Stimulated activated CD4-positive, alpha-beta T cell treated with anti-CD3 and anti-CD28 coated beads, Interleukin-4, amount 100 ng/mL, for 1 hour (primary cell): ENCODE measurements at regions not wholly inside any gene's neighbourhood (a gene's known extent, or its start where the extent isn't known, plus 50 kb on each side); places are given as distances from the start of the nearest gene placed in this dataset.

Experiments
- DNase-seq: peaks from one replicate; pipeline ENCODE4 v3.0.0-alpha.2; 2020

- no peak for DNase-seq
These were observed 50.9 kb upstream of the GJA5 start for GRCh38 chr1:147811273-147811672.

DNA sequence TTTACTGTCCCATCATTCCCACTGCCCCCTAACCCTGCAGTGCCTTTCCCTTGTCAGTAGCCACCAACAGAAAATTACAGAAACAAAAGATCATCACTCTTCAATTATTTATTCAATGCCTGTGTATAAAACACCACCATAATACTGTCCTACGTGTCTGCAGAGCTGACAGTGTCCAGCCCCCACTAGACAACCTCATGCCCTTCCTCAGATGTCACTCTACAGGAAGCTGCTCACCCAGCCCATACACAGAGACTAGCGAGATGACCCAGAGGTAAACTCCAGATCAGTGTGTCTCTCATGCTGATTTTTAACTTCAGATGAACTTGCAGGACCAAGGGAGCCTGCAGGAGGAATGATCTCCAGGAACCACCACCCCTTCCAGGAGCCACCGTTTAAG lies 51.3 kb upstream of the GJA5 start:
- no peak for DNase-seq

- no peak for DNase-seq
These were observed 52.4 kb upstream of the GJA5 start for GRCh38 chr1:147812799-147813198.

- DNase-seq, result no peak
These were observed 55.1 kb upstream of the GJA5 start for GRCh38 chr1:147815503-147815902.

DNA sequence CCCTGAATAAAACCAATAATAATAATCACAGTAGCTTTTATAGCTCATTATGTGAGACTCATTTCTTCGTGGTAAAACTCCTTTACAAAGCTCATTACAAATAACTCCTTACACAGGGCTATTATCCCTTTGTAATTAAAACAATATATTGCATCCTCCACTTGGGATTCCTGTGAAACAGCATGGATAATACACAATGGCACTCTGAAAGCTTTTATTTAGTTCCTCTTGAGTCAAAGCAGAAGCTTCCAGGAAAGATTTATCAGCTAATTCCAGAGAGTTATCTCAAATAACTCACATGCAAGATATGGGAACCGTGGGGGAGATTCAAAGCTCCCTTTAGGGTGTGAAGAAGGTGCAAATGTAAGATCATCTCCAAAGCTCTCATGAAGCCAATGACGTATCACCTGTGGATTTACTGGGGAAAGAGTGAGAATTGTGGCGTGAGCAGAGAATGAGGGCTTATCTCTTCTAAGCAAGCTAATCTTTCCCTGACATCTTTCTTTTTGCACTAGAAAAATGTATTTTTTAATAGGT lies 60.4 kb upstream of the GJA5 start:
- DNase-seq, result no peak

DNA sequence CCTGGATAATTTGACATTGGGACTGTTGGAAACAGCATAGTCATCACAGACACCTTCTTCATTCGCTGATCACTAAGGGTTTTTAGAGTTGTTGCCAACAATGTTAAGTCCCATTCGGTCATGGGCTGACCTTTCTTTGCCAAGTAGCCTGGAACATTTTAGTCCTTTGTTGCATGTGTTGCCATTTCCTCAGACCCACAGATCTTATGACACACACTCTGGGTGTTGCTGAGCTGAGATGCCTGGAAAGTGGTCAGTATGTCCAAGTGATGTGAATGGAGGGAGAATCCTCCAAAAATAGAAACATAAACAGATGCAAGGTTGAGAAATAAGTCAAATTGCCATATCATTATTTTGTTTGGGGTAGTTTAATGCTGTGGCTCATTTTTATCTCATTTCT lies 61.5 kb upstream of the GJA5 start:
- no peak for DNase-seq

GRCh38 chr1:147822292-147822691 lies 61.9 kb upstream of the GJA5 start:
- no peak for DNase-seq

DNA sequence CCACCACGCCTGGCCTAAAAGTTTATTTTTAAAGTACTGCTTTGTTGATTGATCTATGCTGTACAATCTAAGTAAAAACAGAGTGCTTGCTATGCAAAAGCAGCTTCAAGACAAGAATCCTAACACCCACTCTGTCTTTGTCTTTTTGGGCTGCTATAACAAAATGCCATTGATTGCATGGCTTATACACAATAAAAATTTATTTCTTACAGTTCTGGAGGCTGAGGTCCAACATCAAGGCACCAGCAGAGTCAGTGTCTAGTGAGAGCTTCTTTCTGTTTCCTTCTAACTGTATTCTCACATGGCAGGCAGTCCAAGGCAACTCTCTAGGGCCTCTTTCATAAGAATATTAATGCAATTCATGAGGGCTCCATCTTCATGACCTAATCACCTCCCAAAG lies 63.6 kb upstream of the GJA5 start:
- no peak for DNase-seq

DNA sequence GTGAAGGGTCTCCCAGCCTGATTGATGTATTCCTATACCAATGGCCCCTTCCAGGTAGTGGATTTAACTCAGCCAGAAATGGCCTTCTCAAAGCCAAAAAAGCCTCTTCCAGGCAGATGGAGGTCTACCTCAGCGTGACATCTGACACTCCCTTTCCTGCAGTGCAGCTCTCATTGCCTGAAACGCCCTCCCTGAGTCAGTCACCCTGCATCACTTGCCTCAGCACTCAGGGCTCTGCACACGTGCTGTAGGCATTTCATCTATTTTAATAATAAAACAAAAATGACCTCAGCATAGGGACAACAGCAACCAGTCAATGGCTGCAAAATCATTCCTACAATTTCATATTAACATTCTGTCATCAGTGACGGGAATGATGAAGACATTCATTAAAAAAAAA lies 64.4 kb upstream of the GJA5 start:
- DNase-seq, result no peak

DNA sequence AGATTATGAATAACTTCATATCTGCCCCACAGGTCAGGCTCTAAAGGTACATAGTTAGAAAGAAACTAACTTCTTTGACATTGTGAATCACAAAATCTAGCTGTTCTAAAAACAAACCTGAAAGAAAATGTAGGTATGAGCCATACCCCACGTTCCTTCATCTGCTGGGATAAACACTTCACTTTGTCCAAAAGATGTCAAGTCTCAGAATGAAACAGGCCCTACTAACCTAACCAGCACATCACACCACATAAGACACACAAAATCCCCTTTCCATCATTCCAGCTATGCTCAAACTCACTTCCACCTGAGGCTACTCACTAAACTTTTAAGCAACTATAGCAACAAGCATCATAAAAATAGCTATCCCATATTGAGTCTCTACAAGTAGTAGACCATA lies 65.2 kb upstream of the GJA5 start:
- no peak for DNase-seq

DNA sequence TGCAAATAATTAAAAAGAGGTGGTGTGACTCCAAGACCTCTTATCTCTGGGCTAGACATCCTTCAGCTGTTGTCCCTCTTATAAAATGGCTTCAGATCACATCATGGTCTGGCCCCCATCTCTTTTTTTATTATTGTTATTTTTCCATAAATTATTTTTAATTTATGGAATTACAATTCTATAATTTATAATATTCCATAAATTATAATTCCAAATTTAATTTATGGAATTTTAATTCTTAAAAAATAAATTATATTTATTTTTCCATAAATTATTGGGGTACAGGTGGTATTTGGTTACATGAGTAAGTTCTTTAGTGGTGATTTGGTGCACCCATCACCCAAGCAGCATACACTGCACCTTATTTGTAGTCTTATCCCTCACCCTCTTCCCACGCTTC lies 65.9 kb upstream of the GJA5 start:
- no peak for DNase-seq

DNA sequence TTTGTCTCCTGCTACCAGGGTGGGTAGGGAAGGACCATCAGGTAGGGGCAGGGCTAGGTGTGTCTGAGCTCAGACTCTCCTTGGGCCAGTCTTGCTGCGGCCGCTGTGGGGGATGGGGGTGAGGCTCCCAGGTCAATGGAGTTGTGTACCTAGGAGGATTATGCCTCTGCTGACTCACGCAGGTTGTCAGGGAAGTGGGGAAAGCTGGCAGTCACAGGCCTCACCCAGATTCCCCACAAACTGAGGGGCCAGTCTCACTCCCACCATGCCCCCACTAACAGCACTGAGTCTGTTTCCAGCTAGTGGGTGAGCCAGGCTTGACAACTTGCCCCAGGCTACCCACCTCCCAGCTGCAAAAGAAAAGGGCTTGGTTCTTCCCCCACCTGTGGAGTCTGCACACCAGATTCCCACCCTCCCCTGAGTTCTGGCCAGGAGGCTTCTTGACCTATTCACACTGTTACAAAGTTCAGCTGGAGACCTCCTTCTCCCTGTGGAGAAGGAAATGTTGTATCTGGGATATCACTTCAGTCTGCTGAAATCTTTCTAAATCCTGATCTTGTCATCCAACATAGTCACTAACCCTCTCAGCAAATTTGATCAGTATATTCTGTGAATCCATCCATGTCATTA lies 69.2 kb upstream of the GJA8 start:
- no peak for DNase-seq

- DNase-seq, result no peak
These were observed 68.4 kb upstream of the GJA8 start for GRCh38 chr1:147834181-147834580.

GRCh38 chr1:147834810-147835209 lies 67.8 kb upstream of the GJA8 start:
- DNase-seq, result no peak

DNA sequence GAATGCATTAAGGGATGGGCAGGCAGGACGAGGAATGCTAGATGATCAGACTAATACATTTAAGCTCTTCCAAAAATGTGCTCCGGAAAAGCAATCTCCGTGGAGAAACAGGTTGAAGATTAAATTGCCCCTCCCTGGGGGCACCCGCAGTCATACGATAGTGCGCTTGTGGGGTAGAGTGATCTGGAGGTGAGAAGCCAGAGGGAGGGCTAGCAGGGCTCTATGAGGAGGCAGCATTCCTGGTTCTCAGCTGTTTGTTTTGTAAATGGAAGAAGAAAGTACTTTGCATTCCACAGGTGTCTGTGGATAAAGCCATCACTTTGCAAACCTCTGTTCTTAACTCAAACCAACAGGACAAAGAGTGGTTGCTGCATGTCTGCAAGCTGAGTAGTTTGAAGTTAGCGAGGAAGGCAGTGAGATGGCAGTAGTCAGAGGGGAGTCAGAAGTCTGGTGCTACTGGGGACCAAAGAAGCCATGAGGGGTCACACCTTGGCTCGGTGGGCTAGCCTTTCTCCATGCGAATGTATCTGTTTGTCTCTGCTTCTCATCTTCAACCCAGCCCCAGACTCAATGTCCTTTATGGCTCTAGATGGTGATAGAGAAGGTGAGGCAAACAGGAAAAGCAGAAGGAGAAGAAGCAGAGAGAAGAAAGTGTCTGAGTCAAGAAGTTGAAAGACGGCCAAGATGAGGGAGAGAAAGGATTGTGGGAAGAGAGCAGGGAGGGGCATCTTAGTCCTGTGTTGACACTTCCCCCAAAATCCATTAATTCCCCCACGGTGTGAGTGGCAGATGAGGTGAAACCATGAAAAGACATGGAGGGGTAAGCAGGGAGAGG lies 65.2 kb upstream of the GJA8 start:
- DNase-seq, result no peak

DNA sequence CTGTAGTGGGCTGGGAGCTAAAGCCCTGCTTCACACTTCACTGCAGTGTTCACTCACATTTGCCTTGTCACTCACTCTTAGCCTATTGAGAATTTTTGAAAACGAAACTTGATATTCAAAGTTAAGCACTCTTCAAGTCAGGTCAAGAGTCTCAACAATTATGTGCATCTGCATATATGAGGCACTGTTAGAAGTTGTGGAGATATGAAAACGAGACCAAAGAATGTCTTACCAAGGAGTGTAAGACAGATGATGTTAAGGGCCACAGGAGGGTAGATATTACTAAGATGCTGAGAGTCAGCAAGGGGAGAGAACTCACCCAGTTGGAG lies 64.7 kb upstream of the GJA8 start:
- no peak for DNase-seq

DNA sequence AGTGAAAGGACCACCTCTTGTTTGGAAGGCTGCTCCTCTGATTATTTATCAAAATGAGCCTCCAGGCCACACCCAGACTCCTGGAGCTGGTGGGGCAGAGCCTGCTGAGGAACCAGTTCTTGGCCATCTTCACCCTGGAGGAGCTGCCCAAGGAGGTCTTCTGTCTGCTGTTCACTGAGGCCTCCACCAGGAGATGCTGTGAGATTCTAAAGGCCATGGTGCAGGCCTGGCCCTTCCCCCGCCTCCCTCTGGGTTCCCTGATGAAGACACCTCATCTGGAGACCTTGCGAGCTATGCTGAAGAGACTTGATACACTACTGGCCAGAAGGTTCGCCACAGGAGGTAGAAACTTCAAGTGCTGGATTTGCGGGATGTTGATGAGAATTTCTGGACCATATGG lies 61.7 kb upstream of the GJA8 start:
- peak; percentile 6 for DNase-seq

DNA sequence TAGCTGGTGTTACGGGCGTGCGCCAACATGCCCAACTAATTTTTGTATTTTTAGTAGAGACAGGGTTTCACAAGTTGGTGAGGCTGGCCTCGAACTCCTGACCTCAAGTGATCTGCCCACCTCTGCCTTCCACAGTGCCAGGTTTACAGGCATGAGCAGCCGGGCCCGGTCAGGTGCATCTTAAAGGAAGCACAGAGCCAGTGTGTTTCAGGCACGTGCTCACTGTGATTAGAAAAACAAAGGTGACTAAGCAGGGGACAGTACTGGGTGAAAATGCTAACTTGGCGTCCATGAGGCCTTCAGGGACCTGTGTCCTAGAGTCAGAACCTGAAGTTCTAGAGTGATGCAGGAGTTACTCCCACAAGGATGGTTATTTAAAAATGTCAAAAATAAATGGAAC lies 60.0 kb upstream of the GJA8 start:
- DNase-seq, result no peak

DNA sequence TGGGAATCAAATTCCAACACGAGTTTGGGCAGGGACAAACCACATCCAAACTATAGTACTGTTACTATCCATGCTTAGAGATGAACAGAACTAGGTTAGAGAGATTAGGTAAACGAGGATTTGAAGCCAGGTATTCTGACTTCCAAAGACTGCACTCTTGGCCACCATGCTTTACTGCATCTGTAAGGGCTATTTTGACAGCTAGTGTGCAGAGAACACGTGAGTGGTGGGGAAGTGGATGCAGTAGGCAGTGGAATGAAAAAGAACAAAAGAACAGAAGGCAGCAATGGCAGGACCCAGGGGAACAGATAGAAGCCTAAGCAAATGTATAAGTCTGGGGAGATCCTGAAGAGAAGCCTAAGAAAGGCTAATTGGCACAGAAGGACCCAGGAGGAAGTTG lies 59.1 kb upstream of the GJA8 start:
- DNase-seq, result no peak

- DNase-seq, result no peak
These were observed 54.8 kb upstream of the GJA8 start for GRCh38 chr1:147847831-147848230.

DNA sequence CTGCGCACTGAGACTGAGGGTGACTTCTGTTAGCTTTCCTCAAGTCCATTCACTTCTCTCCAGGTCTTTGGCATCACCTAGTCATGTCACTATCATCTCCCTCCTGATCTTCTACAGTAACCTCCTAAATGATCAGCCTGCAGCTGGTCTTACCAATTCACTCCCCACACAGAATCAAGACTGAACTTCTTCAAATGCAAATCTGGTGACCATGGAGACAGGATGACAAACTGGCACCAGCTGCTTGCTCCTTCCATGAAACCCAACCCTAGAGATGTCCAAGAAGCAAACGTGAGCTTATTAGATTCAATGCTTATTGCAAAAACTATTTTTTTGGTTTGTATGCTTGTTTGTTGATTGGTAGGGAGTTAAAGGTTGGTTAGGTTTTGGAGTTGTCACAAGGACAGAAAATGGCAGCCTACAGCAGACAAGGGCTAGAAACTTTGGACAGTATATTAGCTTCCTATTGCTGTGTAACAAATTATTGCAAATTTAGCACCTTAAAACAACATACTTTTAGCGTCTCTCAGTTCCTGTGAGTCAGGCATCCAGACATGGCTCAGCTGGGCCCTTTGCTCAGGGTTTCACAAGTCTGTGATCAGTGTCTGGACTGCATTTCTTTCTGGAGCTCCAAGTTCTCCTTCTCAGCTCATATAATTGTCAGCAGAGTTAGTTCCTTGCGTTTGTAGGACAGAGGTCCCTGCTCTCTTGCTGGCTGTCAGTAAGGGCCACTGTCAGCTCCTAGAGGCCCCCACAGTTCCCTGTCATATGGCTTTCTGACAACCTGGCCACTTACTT lies 53.3 kb upstream of the GJA8 start:
- DNase-seq, result no peak

- DNase-seq, result no peak
These were observed 51.9 kb upstream of the GJA8 start for GRCh38 chr1:147850737-147851136.

- DNase-seq, result no peak
These were observed 51.4 kb upstream of the GJA8 start for GRCh38 chr1:147851149-147851548.

DNA sequence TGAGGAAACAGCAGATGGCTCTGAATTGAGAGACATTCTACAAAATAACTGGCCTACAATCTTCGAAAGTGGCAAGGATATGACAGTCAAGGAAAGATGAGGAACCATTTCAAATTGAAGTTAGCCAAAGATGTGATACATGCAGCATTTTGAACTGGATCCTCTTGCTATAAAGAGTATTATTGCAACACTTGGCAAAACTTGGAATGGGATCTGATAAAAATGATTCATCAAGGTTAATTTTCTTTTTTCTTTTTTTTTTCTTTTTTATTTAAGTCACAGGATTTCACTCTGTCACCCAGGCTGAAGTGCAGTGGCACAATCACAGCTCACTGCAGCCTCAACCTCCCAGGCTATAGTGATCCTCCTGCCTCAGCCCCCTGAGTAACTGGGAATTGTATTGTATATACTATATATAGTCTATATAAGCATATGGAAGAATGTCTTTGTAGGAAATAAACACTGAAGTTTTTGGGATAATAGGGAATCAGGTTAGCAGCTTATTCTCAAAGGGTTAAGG lies 49.8 kb upstream of the GJA8 start:
- no peak for DNase-seq
